ENCODE measurements at regions not wholly inside any gene's neighbourhood (a gene's known extent, or its start where the extent isn't known, plus 50 kb on each side); places are given as distances from the start of the nearest gene placed in this dataset.

DNA sequence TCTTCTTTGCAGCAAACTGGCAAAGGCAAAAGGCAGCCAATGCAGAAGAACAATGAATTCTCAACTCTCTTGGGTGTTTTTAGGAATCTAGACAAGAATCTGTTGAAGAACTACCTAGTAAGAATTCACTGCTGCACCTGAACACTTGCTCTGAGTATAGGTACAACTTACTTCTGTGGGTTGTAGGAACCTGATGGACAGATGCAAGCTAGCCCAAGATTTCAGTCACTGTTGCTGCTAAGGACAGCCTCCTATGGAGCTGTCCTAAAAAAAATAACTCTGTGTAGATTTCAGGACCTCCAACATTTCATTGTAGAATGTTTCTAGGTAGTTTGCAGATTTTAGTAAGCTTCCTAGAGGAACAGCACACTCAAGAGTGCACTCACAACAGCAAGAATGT lies 363.5 kb downstream of the CBLN2 start:
- no peak for DNase-seq

GRCh38 chr18:72174972-72175649 lies 369.0 kb downstream of the CBLN2 start:
- DNase-seq: no peak

- DNase-seq: no peak
Measured at GRCh38 chr18:72171596-72171995, 372.5 kb downstream of the CBLN2 start.

DNA sequence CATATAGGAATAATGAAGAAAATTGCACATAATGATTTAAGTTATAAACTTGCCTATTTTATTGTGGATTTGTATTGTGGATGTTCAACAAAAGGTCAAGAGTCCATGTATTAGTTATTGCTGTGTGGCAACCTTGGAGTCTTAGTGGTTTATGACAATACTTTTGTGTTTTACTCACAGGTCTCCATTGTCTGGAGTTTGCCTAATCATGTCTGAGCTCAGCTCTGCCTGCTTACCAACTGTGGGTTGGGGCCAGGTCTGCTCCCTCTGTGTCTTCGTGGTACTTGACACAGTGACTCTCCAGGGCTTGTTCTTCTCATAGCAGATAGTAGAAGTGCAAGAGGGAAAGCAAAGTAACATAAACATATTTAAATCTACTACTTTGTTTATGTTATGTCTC lies 382.5 kb downstream of the CBLN2 start:
- DNase-seq: no peak

DNA sequence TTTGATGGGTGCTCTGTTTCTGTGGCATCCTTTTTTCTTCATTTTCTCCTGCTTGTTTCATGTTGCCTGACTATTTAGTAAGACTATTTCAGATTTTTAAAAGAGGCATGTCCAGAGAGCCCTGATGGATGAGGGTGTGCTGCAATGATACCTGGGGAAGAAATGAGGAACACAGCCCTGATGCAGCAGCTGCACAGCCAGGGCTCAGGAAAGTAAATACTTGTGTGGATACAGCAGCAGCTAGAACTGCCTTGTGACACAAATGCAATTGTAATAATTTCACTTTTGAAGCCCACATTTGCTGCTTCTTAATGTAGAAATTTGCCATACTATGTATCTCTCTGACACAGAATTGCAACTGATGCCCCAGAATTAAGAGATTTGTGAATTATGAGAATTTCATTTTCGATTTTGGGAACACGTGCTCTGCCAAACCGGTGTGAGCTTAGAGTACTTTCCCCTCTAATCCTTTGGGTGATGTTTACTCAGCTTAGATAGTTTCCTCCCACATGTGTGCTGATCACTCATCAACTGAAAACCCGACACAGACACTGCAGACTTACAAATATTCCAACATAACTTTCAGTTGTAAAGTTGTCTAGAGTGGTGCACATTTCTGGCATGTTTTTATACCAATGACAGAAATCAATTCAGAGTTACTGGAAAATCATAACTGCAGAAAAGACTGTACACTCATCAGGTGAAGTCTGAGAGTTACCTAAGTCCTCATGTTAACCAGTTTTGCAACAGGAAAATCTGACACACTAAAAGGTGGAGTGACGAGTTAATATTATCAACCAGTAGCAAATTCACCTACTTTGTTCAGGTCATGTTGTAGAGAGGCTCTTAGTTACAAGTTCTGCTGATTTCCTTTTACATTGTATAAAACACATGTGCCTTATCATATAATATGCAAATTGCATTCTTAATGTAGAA lies 383.4 kb downstream of the CBLN2 start:
- DNase-seq: no peak

DNA sequence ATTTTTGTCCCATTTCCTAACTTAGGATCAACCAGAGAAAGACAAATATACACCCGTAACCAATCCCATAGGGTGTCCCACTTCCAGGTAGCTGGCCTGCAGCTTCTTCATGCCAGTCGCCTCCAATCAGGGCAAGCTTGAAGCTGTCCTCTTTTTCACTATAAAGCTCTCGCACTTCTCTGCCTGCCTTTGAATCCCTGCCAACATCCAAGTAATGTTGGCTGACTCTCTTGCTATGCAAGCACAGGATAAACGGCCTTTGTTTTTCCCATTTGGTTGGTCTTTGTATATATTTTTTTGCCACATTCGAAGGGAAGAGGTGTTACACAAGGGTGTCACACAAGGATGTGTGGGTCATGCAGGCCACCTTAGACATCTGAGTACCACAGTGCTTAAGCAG lies 388.8 kb downstream of the CBLN2 start:
- DNase-seq: no peak

- no peak for DNase-seq
Measured at GRCh38 chr18:72154926-72155325, 389.2 kb downstream of the CBLN2 start.

DNA sequence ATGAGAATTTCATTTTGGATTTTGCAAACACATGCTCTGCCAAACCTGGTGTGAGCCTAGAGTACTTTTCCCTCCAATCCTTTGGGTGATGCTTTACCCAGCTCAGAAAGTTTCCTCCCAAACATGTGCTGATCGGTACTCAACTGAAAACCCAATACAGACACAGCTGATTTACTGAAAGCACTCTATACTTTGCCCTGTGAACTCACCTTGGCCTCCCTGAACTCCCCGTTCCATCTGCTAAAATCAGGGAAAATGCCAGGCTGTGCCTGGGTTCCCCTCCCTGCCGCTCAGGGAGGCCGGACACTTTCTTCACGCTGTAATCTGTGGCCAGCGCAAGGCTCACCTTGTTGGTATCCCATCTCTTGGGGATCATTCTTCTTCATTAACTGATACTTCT lies 391.2 kb downstream of the CBLN2 start:
- DNase-seq: no peak

DNA sequence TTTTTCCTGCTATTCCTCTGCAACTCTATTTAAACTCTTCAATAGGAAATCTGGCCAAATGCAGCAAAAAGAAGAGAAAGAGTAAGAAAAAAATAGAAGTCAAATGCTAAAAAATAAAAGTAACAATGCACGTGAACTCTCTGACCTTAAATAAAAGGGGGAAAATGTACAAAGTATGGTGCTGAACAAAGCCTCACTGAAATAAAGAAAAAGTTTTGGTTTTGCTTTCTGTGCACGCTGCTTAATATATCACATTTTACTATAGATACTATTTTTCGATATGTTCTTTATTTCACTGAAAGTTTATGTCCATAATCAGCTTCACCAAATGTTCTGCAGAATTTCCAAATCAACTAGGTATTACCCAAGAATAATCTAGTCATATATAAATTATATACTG lies 396.3 kb downstream of the CBLN2 start:
- DNase-seq: no peak

DNA sequence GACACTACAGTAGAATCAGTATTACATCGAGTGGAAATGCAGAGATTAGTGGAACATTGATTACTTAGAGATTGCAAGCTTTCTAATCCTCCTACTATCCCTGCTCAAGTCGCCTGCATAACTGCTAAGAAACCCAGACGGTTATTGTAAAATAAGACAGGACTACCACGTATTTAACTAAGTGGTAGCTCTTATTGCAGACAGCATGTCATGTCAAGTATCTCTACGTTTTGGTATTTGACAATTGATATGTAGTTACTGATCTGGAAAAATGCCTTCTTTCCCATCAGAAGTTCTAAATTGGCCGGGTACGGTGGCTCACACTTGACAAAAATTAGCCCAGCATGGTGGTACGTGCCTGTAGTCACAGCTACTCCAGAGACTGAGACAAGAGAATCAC lies 404.1 kb downstream of the CBLN2 start:
- no peak for DNase-seq

DNA sequence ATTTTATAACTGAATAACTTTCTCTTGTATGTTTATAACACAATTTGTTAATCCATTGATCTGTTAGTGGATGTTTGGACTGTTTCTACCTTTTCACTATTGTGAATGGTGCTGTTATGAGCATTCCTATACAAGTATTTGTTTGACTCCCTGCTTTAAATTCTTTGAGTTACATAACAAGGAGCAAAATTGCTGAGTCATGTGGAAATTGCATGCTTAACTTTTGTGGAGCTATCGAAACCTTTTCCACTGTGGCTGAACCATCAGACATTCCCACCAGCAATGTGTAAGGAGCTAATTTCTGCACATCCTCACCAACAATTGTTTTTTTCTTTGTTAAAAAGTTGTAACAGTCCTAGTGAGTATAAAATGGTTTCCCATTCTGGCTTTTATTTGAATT lies 415.5 kb downstream of the CBLN2 start:
- DNase-seq: no peak

DNA sequence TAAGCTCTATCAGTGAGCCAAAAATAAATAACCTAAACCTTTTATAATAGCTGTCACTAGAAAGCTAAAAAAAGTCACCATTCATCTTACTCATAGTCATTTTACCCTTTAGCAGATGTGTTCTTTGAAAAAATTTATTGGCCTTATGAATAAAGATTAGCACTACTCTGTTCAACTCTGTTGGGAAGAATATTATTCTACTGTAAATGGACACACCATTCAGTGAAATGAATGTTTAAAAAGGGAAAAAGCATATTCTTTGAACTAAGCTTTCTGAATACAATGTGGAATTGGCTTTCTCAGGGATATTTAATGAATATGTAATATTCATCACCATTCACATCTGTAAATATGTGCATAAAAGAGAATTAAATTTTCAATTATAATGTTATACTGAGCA lies 422.0 kb downstream of the CBLN2 start:
- no peak for DNase-seq

GRCh38 chr18:72119082-72119481 lies 425.1 kb downstream of the CBLN2 start:
- DNase-seq: no peak

DNA sequence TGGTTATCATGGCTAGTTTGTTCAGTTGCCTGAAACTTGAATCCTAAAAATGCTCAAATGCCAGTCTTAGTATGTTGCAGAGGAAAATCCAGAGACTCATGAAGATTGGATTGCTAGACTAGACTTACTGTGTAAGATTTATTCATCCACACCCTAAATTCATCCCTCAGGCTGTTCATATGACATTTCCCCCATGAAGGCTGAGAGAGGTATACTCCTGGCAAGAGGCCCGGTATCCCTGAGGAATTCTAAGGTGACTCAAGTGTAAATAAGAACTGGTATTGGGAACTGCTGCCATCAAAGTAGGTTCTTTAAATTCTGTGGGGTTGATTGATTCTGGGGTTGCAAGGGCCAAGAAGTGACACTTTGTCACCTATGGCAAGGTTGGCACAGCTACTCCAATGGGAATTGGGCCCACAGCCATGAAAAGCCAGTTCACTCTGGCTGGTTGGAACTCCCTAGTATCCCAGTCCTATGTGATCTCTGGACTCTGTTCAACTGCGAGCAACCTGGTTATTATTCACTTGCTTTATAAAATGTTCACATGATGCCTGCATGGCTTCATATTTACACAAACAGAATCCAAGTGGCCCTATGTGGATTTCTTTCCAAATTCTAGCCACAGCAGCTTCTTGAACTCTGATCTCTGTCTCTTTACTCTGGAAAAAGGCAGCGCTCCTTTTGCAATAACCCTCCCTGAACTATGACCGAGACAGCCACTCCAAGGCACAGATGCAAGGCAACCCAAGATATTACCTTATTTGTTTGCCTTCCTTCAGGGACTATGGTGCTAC lies 429.1 kb downstream of the CBLN2 start:
- peak; percentile 16 for DNase-seq

- DNase-seq: no peak
Measured at GRCh38 chr18:72107647-72108383, 436.3 kb downstream of the CBLN2 start.

- no peak for DNase-seq
Measured at GRCh38 chr18:72104851-72105250, 439.3 kb downstream of the CBLN2 start.

DNA sequence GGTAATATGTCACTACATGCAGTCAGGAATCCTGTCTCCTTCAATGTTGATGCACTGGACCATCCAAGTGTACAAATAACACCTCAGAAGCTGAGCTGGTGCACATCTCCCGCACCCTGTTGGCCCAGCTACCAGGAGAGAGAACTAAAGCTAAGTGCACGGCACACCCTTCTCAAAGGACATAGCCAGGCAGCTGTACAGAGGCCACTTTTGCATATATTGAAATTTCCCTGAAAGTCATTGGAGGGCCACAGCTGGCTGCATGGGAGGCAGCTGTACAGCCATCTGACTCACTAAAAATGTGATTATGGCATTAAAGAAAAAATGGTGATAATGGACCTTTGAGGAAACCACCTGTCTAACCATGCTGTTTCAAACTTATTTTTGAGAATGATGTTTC lies 441.7 kb downstream of the CBLN2 start:
- no peak for DNase-seq

GRCh38 chr18:72100465-72101004 lies 443.6 kb downstream of the CBLN2 start:
- DNase-seq: no peak

DNA sequence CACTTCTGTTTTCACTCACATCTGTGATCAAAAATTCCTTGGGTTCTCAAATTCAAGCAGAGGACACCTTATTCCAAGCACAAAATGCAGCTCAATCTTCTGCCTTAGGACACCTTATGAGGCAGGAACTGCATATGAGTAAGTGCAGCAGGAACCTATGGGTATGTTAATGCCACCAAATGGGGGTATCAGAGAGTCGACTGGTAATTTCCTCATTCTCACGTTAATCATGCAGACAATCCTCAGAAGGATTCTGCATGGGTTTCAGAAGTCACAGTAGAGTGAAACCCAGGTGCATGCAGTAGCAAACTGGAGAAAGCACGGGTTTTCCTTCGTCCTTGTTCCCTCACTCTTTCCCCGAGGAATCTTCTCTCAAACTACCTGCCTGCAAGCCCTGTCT lies 452.8 kb downstream of the CBLN2 start:
- no peak for DNase-seq

DNA sequence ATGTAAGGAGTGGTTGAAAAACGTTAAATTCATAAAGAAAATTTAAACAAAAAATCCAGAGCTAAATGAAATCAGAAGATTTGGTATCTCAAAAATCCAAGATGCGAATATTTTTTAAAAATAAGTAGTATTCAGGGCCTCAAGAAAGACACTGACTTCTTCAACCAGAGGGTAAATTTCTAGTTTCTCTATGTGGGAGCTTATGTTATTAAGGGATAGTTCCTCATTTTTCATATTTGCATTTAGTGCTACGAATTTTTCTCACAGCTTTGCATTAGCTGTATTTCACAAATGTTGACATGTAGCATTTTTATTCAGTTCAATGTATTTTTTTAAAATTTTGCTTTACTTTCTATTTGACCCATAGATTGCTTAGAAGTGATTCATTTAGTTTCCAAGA lies 454.7 kb downstream of the CBLN2 start:
- no peak for DNase-seq

DNA sequence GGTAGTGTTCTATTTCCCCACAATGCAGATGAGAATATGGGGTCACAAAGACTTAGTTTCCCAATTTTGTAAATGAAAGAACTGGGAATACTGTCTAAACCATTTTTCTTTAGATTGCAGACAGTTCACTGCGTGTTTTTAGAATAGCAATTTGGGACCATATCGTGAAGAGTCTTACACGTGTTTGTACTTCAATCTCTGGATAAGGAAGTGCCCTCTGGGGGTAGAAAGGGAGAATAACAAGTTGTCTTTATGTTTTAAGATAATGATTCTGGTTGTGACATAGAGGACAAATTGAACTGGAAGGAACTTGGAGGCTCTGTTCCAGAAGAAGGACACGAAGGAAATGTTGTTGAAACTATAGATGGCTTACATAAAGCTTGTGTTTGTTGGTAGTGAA lies 457.7 kb downstream of the CBLN2 start:
- no peak for DNase-seq

- no peak for DNase-seq
Measured at GRCh38 chr18:72075040-72075439, 469.1 kb downstream of the CBLN2 start.

- DNase-seq: no peak
Measured at GRCh38 chr18:72063001-72063400, 481.1 kb downstream of the CBLN2 start.

Data from T1000 (cell line).